Activated naive CD4-positive, alpha-beta T cell treated with anti-CD3 and anti-CD28 coated beads, Interleukin-2, amount 10 ng/mL, durations not matched to agents 7 days and 5 days (primary cell): ENCODE measurements at regions not wholly inside any gene's neighbourhood (a gene's known extent, or its start where the extent isn't known, plus 50 kb on each side); places are given as distances from the start of the nearest gene placed in this dataset.
A peak's percentile ranks its signal among the peaks of the same experiment; 100 is the strongest.

Experiments
- CTCF ChIA-PET: fragments of 350-600 bp; sonication (Branson Sonifier 250); formaldehyde crosslinking; loops from one replicate; lab custom pipeline; 2021; ENCODE audit warnings: antibody characterized with exemption; lab: Charles Lee
- DNase-seq: peaks from one replicate; pipeline ENCODE4 v3.0.0-alpha.2; 2020
- H3K27ac Mint-ChIP-seq: one replicate; pipeline ENCODE4 v1.8.0; 2021; ENCODE audit warnings: mild to moderate bottlenecking, moderate library complexity, mixed read lengths
- H3K27me3 Mint-ChIP-seq: one replicate; pipeline ENCODE4 v1.8.0; 2021; ENCODE audit warnings: mild to moderate bottlenecking, mixed read lengths
- H3K36me3 Mint-ChIP-seq: one replicate; pipeline ENCODE4 v1.8.0; 2021; ENCODE audit warnings: mixed read lengths
- H3K4me1 Mint-ChIP-seq: one replicate; pipeline ENCODE4 v1.8.0; 2021; ENCODE audit warnings: mixed read lengths
- H3K4me3 Mint-ChIP-seq: one replicate; pipeline ENCODE4 v1.8.0; 2021; ENCODE audit warnings: mild to moderate bottlenecking, moderate library complexity, mixed read lengths
- H3K9me3 Mint-ChIP-seq: one replicate; pipeline ENCODE4 v1.8.0; 2021; ENCODE audit warnings: mixed read lengths

GRCh38 chr1:217373761-217374701 lies 256.9 kb downstream of the GPATCH2 start:
- no peak for DNase-seq
- Mint-ChIP-seq H3K4me3 (no peak overlapping the region), H3K36me3 (no peaks in the 10 kb centered on the region), H3K27me3 (no peaks in the 10 kb centered on the region), H3K27ac (no peak overlapping the region), H3K9me3 (peaks cover 15% of the 10 kb centered on the region), H3K4me1 (no peaks in the 10 kb centered on the region)
- CTCF ChIA-PET, result no interaction called here

GRCh38 chr1:217372049-217372970 lies 258.6 kb downstream of the GPATCH2 start:
- CTCF ChIA-PET, result no interaction called here
- Mint-ChIP-seq H3K27ac (no peak overlapping the region), H3K9me3 (peaks cover 9% of the 10 kb centered on the region), H3K4me1 (no peaks in the 10 kb centered on the region), H3K4me3 (no peak overlapping the region), H3K27me3 (no peaks in the 10 kb centered on the region), H3K36me3 (no peaks in the 10 kb centered on the region)
- no peak for DNase-seq

- peaks cover 4% of the 10 kb centered on the region for H3K9me3 Mint-ChIP-seq
- no peak overlapping the region for H3K4me3 Mint-ChIP-seq
- CTCF ChIA-PET, result no interaction called here
- H3K36me3 Mint-ChIP-seq, result no peaks in the 10 kb centered on the region
- DNase-seq, result no peak
- no peaks in the 10 kb centered on the region for H3K4me1 Mint-ChIP-seq
- no peaks in the 10 kb centered on the region for H3K27me3 Mint-ChIP-seq
- H3K27ac Mint-ChIP-seq, result no peak overlapping the region
Measured at GRCh38 chr1:217370757-217371156, 260.1 kb downstream of the GPATCH2 start.

- no peak for DNase-seq
- no peak overlapping the region for H3K4me3 Mint-ChIP-seq
- H3K36me3 Mint-ChIP-seq, result no peaks in the 10 kb centered on the region
- H3K27me3 Mint-ChIP-seq, result no peaks in the 10 kb centered on the region
- no peaks in the 10 kb centered on the region for H3K4me1 Mint-ChIP-seq
- H3K9me3 Mint-ChIP-seq, result peaks cover 4% of the 10 kb centered on the region
- CTCF ChIA-PET, result no interaction called here
- no peak overlapping the region for H3K27ac Mint-ChIP-seq
Measured at GRCh38 chr1:217369996-217370551, 260.8 kb downstream of the GPATCH2 start.

- no peaks in the 10 kb centered on the region for H3K36me3 Mint-ChIP-seq
- no peak for DNase-seq
- no peak overlapping the region for H3K27ac Mint-ChIP-seq
- no peak overlapping the region for H3K4me3 Mint-ChIP-seq
- peaks cover 2% of the 10 kb centered on the region for H3K9me3 Mint-ChIP-seq
- CTCF ChIA-PET, result no interaction called here
- no peaks in the 10 kb centered on the region for H3K27me3 Mint-ChIP-seq
- H3K4me1 Mint-ChIP-seq, result no peaks in the 10 kb centered on the region
Measured at GRCh38 chr1:217369271-217369981, 261.5 kb downstream of the GPATCH2 start.

GRCh38 chr1:217364220-217364619 lies 266.7 kb downstream of the GPATCH2 start:
- CTCF ChIA-PET, result no interaction called here
- peaks cover 1% of the 10 kb centered on the region for H3K9me3 Mint-ChIP-seq
- no peak overlapping the region for H3K27ac Mint-ChIP-seq

GRCh38 chr1:217363319-217363718 lies 267.6 kb downstream of the GPATCH2 start:
- Mint-ChIP-seq H3K27me3 (no peaks in the 10 kb centered on the region), H3K9me3 (peaks cover 1% of the 10 kb centered on the region), H3K27ac (peak overlapping the region; percentile 45), H3K4me3 (no peak overlapping the region), H3K36me3 (no peaks in the 10 kb centered on the region), H3K4me1 (no peaks in the 10 kb centered on the region)
- no peak for DNase-seq
- CTCF ChIA-PET, result no interaction called here

More at GRCh38 chr1:217364220-217364619, 266.7 kb downstream of the GPATCH2 start:
- Mint-ChIP-seq H3K4me3 (no peak overlapping the region), H3K27me3 (no peaks in the 10 kb centered on the region), H3K36me3 (no peaks in the 10 kb centered on the region), H3K4me1 (no peaks in the 10 kb centered on the region)
- no peak for DNase-seq

- no peaks in the 10 kb centered on the region for H3K27me3 Mint-ChIP-seq
- CTCF ChIA-PET, result no interaction called here
- no peak for DNase-seq
- no peaks in the 10 kb centered on the region for H3K36me3 Mint-ChIP-seq
- no peak overlapping the region for H3K4me3 Mint-ChIP-seq
- peaks cover 1% of the 10 kb centered on the region for H3K9me3 Mint-ChIP-seq
- H3K4me1 Mint-ChIP-seq, result no peaks in the 10 kb centered on the region
- H3K27ac Mint-ChIP-seq, result no peak overlapping the region
Measured at GRCh38 chr1:217360510-217360909, 270.4 kb downstream of the GPATCH2 start.

GRCh38 chr1:217354895-217355294 lies 276.0 kb downstream of the GPATCH2 start:
- Mint-ChIP-seq H3K27me3 (no peaks in the 10 kb centered on the region), H3K4me3 (no peak overlapping the region), H3K27ac (no peak overlapping the region), H3K36me3 (no peaks in the 10 kb centered on the region), H3K9me3 (peaks cover 1% of the 10 kb centered on the region), H3K4me1 (no peaks in the 10 kb centered on the region)
- DNase-seq, result no peak
- CTCF ChIA-PET, result no interaction called here

- H3K9me3 Mint-ChIP-seq, result no peaks in the 10 kb centered on the region
- no peak overlapping the region for H3K27ac Mint-ChIP-seq
- no peak for DNase-seq
- CTCF ChIA-PET, result no interaction called here
- H3K4me3 Mint-ChIP-seq, result no peak overlapping the region
- H3K4me1 Mint-ChIP-seq, result no peaks in the 10 kb centered on the region
- no peaks in the 10 kb centered on the region for H3K27me3 Mint-ChIP-seq
- H3K36me3 Mint-ChIP-seq, result no peaks in the 10 kb centered on the region
Measured at GRCh38 chr1:217348960-217349664, 281.8 kb downstream of the GPATCH2 start.

- Mint-ChIP-seq H3K27ac (no peak overlapping the region), H3K36me3 (no peaks in the 10 kb centered on the region), H3K4me1 (no peaks in the 10 kb centered on the region), H3K27me3 (no peaks in the 10 kb centered on the region), H3K4me3 (no peak overlapping the region), H3K9me3 (no peaks in the 10 kb centered on the region)
- no peak for DNase-seq
- CTCF ChIA-PET, result no interaction called here
Measured at GRCh38 chr1:217344712-217345111, 286.2 kb downstream of the GPATCH2 start.

GRCh38 chr1:217343907-217344306 lies 287.0 kb downstream of the GPATCH2 start:
- Mint-ChIP-seq H3K27me3 (no peaks in the 10 kb centered on the region), H3K9me3 (no peaks in the 10 kb centered on the region), H3K4me1 (no peaks in the 10 kb centered on the region), H3K36me3 (no peaks in the 10 kb centered on the region), H3K4me3 (no peak overlapping the region), H3K27ac (no peak overlapping the region)
- no peak for DNase-seq
- CTCF ChIA-PET, result no interaction called here

- no peak overlapping the region for H3K4me3 Mint-ChIP-seq
- no peak overlapping the region for H3K27ac Mint-ChIP-seq
- no peaks in the 10 kb centered on the region for H3K9me3 Mint-ChIP-seq
- no peaks in the 10 kb centered on the region for H3K27me3 Mint-ChIP-seq
- CTCF ChIA-PET, result no interaction called here
- no peaks in the 10 kb centered on the region for H3K36me3 Mint-ChIP-seq
- DNase-seq, result no peak
- no peaks in the 10 kb centered on the region for H3K4me1 Mint-ChIP-seq
Measured at GRCh38 chr1:217342105-217342504, 288.8 kb downstream of the GPATCH2 start.
